NCI-H748 treated with DMSO at 0.1 percent for 48 hours (cell line): ENCODE measurements at regions not wholly inside any gene's neighbourhood (a gene's known extent, or its start where the extent isn't known, plus 50 kb on each side); places are given as distances from the start of the nearest gene placed in this dataset.
A peak's percentile ranks its signal among the peaks of the same experiment; 100 is the strongest.
"Not testable (repeated sequence)": the region's sequence is repeated elsewhere in the genome, so short reads cannot be mapped to it uniquely, and the experiment has no call there.

Experiments
- DNase-seq: peaks from one replicate; lab custom pipeline; 2025; lab: John Stamatoyannopoulos, UW

- no peak for DNase-seq
Observed at GRCh38 chr1:194917769-194918168, 1690.5 kb downstream of the KCNT2 start.

- DNase-seq = no peak
Observed at GRCh38 chr1:194908643-194909042, 1699.6 kb downstream of the KCNT2 start.

- no peak for DNase-seq
Observed at GRCh38 chr1:194903524-194903923, 1704.7 kb downstream of the KCNT2 start.

GRCh38 chr1:194889310-194889709 lies 1702.9 kb upstream of the B3GALT2 start:
- DNase-seq = no peak

- DNase-seq = no peak
Observed at GRCh38 chr1:194870860-194871259, 1684.4 kb upstream of the B3GALT2 start.

- no peak for DNase-seq
Observed at GRCh38 chr1:194866153-194866552, 1679.7 kb upstream of the B3GALT2 start.

GRCh38 chr1:194865383-194865782 lies 1679.0 kb upstream of the B3GALT2 start:
- DNase-seq = peak; percentile 49

GRCh38 chr1:194862129-194862528 lies 1675.7 kb upstream of the B3GALT2 start:
- no peak for DNase-seq

GRCh38 chr1:194860248-194861201 lies 1674.1 kb upstream of the B3GALT2 start:
- no peak for DNase-seq

- DNase-seq = not testable (repeated sequence)
Observed at GRCh38 chr1:194859481-194860154, 1673.2 kb upstream of the B3GALT2 start.

GRCh38 chr1:194858811-194859480 lies 1672.5 kb upstream of the B3GALT2 start:
- not testable (repeated sequence) for DNase-seq

- no peak for DNase-seq
Observed at GRCh38 chr1:194857413-194857812, 1671.0 kb upstream of the B3GALT2 start.

- DNase-seq = no peak
Observed at GRCh38 chr1:194848846-194849245, 1662.4 kb upstream of the B3GALT2 start.

- no peak for DNase-seq
Observed at GRCh38 chr1:194846488-194846887, 1660.1 kb upstream of the B3GALT2 start.

- no peak for DNase-seq
Observed at GRCh38 chr1:194843077-194843476, 1656.7 kb upstream of the B3GALT2 start.

- DNase-seq = no peak
Observed at GRCh38 chr1:194833111-194833510, 1646.7 kb upstream of the B3GALT2 start.

- DNase-seq = not testable (repeated sequence)
Observed at GRCh38 chr1:194831595-194831994, 1645.2 kb upstream of the B3GALT2 start.

GRCh38 chr1:194830387-194830786 lies 1644.0 kb upstream of the B3GALT2 start:
- DNase-seq = no peak

GRCh38 chr1:194829492-194829891 lies 1643.1 kb upstream of the B3GALT2 start:
- DNase-seq = no peak

GRCh38 chr1:194825382-194825781 lies 1639.0 kb upstream of the B3GALT2 start:
- no peak for DNase-seq

GRCh38 chr1:194821091-194821490 lies 1634.7 kb upstream of the B3GALT2 start:
- DNase-seq = no peak

- no peak for DNase-seq
Observed at GRCh38 chr1:194818674-194819073, 1632.3 kb upstream of the B3GALT2 start.

GRCh38 chr1:194816859-194817258 lies 1630.4 kb upstream of the B3GALT2 start:
- no peak for DNase-seq
